HG02973 (cell line): ENCODE measurements at regions not wholly inside any gene's neighbourhood (a gene's known extent, or its start where the extent isn't known, plus 50 kb on each side); places are given as distances from the start of the nearest gene placed in this dataset.
"Not testable (repeated sequence)": the region's sequence is repeated elsewhere in the genome, so short reads cannot be mapped to it uniquely, and the experiment has no call there.

Experiments
- ATAC-seq: cut with Tn5 transposase; IDR thresholded peaks from one replicate; pipeline ENCODE4 v1.9.1; 2021; ENCODE audit warnings: moderate library complexity; ENCODE audit not compliant: unreplicated experiment

DNA sequence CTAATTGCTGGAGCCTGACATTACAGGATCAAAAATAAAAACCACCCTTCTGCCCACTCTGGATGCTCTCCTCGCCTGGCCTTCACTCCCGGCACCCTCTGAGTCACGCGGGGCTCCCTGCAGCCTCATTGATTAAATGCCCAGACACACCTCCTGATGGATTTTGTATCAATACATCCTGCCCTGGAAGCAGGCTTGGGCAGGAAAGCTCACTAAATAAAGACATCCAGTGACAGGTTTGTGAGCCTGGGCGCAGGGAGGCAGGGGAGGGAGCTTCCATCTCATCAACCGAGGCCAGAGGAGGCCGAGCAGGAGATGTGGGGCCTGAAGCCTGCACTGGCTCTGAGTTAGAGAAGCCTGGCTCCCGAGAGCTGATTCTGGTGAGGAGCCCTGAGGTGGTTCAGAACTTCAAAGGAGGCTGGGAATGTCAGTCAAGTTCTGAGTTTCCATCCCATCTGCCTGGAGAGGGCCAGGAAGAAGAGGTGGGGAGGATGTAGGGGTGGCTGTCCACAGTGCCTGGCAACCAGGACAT lies 318.6 kb downstream of the ADGRD1 start:
- ATAC-seq = not testable (repeated sequence)

- no peak for ATAC-seq
These were observed 319.7 kb downstream of the ADGRD1 start for GRCh38 chr12:131273291-131273845.

DNA sequence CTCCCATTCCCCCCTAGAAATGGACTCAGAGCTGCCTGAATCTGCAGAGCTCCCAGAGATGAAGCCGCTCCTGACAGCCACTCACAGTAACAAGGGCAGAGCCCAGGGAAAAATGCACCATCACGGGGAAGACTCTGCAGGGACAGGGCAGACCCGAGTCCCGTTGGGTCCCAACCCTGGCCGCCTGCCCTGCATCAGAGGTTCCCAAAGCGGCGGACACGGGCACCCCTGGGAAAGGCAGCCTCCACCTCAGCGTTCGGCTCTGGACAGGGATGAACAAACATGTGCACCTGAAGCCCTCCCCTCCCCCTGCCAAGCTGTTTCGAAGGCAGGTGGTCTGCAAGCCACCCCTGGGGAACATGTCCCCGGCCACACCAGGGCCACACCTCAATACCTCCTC lies 320.4 kb downstream of the ADGRD1 start:
- no peak for ATAC-seq

- ATAC-seq = no peak
These were observed 321.2 kb downstream of the ADGRD1 start for GRCh38 chr12:131274906-131275305.

- ATAC-seq = no peak
These were observed 322.1 kb downstream of the ADGRD1 start for GRCh38 chr12:131275824-131276223.

GRCh38 chr12:131276501-131277185 lies 322.9 kb downstream of the ADGRD1 start:
- ATAC-seq = no peak

DNA sequence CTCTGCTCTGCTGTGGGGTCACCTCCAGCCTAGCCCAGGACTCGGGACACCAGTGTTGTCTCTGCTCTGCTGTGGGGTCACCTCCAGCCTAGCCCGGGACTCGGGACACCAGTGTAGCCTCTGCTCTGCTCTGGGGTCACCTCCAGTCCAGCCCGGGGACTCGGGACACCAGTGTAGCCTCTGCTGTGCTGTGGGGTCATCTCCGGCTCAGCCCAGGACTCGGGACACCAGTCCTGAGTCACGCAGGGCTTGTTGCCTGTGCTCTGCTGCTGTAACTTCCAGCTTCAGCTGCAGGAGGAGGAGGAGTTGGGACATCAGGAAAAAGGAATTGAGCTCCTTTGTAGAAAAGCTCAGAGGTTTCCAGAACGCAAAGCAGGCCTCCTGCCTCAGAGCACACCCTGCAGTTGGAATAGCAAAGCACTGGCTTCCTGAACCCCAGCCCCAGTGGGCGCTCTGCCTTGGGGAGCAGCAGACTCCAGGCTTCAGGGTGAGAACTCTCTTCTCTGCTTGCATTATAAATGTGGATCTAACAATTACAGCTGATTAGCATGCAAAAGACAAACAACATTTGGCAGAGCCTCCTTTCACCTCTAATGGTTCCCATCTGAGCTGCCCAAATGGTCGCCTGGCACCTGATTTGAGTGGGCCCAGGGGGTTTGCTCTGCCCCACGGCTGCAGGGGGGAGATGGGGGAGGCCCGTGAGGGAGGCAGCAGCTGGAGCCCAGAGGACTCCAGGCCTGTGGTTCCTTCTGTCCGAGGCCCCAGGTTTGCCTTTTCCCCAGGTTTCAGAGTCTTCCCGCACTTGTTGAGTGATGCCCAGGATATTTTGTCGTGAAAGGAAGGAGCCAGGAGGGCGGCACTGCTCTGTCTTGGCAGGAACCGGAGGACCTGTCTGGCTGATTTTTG lies 323.7 kb downstream of the ADGRD1 start:
- ATAC-seq = not testable (repeated sequence)

- not testable (repeated sequence) for ATAC-seq
These were observed 324.9 kb downstream of the ADGRD1 start for GRCh38 chr12:131278451-131279115.

- no peak for ATAC-seq
These were observed 325.7 kb downstream of the ADGRD1 start for GRCh38 chr12:131279281-131279921.

GRCh38 chr12:131280426-131280825 lies 326.7 kb downstream of the ADGRD1 start:
- ATAC-seq = no peak

DNA sequence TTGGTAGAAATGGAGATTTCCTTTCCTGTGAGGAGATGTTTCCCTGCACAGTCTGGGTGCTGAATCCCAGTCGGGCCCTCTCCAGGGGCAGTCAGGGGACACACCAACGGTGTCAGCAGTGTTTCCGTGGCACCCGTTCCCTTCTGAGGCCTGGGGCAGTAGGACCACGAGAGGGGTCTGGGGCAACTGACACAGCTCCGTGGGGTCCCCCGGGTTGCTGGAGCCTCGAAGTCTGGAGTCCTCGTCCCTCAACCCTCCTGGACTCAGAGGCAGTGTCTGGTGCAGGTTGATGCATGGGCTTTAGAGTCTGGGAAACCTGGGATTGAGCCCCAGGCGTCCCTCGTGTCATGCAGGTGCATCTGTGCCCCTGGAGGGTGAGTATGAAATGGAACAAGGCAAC lies 327.3 kb downstream of the ADGRD1 start:
- no peak for ATAC-seq

GRCh38 chr12:131282292-131283080 lies 328.8 kb downstream of the ADGRD1 start:
- ATAC-seq = no peak

DNA sequence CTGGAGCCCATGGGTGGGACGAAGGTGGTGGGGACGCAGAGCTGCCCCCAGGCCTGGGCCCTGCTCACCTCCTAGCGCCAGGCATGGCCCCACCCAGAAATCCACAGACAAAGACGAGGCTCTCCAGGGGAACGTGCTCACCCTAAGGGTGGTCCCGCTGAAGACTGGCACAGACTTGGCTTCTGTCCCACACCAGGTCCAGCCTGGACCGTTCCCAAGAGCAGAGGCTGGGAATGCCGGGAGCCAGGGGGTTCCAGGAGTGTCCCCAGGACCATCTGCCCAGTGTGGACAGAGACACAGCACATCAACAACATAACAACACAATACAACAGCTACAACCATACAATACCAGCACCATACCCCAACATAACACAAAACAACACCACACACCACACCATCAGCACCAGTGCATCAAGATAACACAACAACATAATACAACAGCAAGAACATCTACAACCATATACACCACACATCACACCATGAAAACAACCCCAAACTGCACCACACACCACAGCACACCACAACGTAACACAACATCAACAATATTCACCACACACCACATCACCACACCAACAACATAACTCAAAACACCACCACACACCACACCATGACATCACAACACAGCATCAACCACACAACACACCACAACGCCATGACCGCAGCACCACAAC lies 329.6 kb downstream of the ADGRD1 start:
- ATAC-seq = no peak

DNA sequence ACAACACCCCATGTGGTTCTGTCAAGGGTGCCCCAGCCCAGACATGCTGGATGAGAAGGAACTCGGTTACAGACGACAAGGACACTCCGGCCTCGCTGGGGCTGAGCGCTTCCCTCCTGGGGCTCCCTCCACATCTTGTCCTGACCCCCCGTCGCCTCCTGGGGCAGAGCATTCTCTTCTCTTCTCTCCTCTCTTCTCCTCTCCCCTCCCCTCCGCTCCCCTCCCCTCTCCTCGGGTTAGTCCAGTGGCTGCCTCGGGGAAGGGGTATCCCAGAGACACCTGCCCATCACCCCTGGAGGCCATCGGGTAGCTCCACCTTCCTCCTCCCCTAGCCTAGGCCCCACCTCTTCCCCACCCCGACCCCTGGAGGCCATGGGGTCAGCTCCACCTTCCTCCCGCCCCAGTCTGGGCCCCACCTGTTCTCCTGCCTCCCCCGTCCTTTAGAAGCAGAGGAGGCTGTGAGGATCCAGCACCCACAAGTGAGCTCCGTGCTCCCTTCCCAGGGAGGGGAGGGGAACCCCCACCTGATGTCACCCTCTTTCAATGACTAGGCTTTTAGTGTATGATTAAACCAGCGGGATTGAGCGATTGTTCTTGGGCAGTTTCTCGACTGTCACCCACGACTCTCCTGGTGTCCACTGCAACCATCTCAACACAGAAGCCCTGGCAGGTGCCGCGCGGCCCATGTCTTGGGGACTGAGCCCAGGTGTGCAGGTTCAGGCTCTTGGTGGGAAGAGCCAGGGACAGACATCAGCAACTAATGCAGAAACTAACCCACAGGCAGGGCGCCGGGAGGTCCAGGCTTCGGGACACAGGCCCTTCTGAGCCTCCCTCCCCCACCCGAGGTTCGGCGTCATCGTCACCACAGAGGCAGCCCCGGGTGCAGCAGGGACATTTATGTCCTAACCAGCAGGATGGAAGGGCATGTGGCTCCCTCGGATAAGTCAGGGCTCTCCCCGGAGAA lies 330.4 kb downstream of the ADGRD1 start:
- not testable (repeated sequence) for ATAC-seq

DNA sequence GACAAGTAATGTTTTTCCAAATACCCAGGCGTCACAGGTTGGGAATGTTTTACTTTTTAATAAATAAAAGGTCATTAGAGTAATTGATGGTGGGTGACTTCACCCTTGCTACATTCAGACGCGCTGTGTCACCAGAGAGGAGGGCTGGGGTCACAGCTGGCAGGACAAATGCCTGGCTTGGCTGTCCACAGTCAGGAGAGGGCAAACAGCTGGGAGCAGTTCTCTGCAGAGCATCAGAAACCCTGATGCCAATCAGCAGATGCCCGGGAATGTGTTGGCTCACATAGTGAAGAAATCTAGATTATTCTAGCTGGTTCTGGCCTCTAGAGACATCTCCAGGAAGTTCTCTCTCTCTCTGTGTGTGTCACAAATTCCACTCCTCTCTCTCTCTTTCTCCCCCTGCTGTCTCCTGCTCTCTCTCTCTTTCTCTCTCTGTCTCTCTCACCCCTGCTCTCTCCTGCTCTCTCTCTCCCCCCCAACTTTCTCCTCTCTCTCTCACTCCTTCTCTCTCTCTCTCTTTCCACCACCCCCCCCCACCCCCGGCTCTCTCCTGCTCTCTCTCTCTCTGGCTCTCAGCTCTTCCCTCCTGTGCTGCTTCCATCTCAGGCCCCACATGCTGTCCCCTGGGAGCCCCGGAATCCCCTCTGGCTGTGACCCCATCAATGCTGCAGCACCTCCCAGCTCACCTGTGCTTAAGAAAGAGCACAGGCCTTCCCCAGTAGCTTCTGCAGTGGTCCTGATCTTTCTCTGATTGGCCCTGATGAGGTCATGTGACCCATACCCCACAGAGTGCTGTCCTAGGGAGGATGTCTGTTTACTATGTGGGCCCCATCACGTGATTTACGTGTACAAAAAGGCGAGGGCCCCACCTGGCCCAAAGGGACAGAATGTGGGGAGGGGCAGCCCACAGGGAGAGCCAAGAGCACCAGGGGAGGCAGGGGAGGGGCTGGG lies 331.5 kb downstream of the ADGRD1 start:
- not testable (repeated sequence) for ATAC-seq

GRCh38 chr12:131285905-131286295 lies 332.2 kb downstream of the ADGRD1 start:
- not testable (repeated sequence) for ATAC-seq

DNA sequence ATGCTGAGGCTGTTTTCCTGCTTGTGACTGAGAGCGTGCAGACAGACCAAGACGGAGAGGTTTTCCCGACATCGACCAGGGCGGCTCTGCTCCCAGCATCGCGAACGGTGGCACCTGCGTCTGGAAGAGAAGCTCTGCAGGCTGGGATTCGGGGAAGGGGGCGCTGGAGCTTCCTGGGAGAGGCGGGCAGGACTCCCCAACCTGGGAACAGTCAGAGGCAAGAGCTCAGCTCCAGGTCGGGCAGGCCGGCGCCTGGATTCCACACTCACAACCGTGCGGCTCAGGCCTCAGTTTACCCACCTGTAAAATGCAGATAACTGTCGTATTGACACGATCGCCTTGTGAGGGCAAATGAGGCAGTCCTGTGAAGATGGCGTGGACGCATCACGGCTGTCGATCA lies 332.6 kb downstream of the ADGRD1 start:
- not testable (repeated sequence) for ATAC-seq
